Body of pancreas (tissue), 4 donors: ENCODE measurements at regions not wholly inside any gene's neighbourhood (a gene's known extent, or its start where the extent isn't known, plus 50 kb on each side); places are given as distances from the start of the nearest gene placed in this dataset.

Source experiments
- POLR2A ChIP-seq, 3 donors: fragments of 450-650 bp; IDR thresholded peaks; one replicate each; pipeline ENCODE4 v1.6.1; 2016; ENCODE audit warnings: antibody characterized with exemption in 3 of 3, mild to moderate bottlenecking in 2 of 3
- TF ChIP-seq, protein P1 (sequence below), 7 experiments: fragments of 450-650 bp in 4 of 7; fragments of 200-600 bp in 3 of 7; sonication (generic) in 3 of 7; IDR thresholded peaks; one replicate each; pipeline ENCODE4 v1.5.1; 2016 to 2019; ENCODE audit warnings: antibody characterized with exemption in 7 of 7

- TF ChIP-seq, protein P1, sequence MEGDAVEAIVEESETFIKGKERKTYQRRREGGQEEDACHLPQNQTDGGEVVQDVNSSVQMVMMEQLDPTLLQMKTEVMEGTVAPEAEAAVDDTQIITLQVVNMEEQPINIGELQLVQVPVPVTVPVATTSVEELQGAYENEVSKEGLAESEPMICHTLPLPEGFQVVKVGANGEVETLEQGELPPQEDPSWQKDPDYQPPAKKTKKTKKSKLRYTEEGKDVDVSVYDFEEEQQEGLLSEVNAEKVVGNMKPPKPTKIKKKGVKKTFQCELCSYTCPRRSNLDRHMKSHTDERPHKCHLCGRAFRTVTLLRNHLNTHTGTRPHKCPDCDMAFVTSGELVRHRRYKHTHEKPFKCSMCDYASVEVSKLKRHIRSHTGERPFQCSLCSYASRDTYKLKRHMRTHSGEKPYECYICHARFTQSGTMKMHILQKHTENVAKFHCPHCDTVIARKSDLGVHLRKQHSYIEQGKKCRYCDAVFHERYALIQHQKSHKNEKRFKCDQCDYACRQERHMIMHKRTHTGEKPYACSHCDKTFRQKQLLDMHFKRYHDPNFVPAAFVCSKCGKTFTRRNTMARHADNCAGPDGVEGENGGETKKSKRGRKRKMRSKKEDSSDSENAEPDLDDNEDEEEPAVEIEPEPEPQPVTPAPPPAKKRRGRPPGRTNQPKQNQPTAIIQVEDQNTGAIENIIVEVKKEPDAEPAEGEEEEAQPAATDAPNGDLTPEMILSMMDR (IDR thresholded peaks at IDR 0.05), result no peak
- TF ChIP-seq POLR2A (IDR thresholded peaks at IDR 0.05), result no peak
Observed at GRCh38 chr22:48953103-48953720, 874.5 kb downstream of the BRD1 start.
